Activated CD4-positive, alpha-beta T cell treated with anti-CD3 and anti-CD28 coated beads, Interleukin-2, amount 50 U/mL, for 16 hours (primary cell): ENCODE measurements at regions not wholly inside any gene's neighbourhood (a gene's known extent, or its start where the extent isn't known, plus 50 kb on each side); places are given as distances from the start of the nearest gene placed in this dataset.
A peak's percentile ranks its signal among the peaks of the same experiment; 100 is the strongest.

Experiments
- DNase-seq: peaks from one replicate; pipeline ENCODE4 v3.0.0-alpha.2; 2020

- DNase-seq, result no peak
These were observed 50.2 kb upstream of the BCL11A start for GRCh38 chr2:60603533-60604190.

- DNase-seq, result no peak
These were observed 51.1 kb upstream of the BCL11A start for GRCh38 chr2:60604486-60605064.

- DNase-seq, result no peak
These were observed 52.4 kb upstream of the BCL11A start for GRCh38 chr2:60605866-60606265.

GRCh38 chr2:60608679-60609078 is 55.2 kb upstream of the BCL11A start:
- DNase-seq, result no peak

GRCh38 chr2:60612033-60612432 is 58.6 kb upstream of the BCL11A start:
- no peak for DNase-seq

GRCh38 chr2:60614319-60614718 is 60.9 kb upstream of the BCL11A start:
- DNase-seq, result no peak

- DNase-seq, result no peak
These were observed 68.4 kb upstream of the BCL11A start for GRCh38 chr2:60621688-60622429.

- DNase-seq, result no peak
These were observed 69.6 kb upstream of the BCL11A start for GRCh38 chr2:60623040-60623439.

GRCh38 chr2:60627412-60627811 is 74.0 kb upstream of the BCL11A start:
- DNase-seq, result no peak

- DNase-seq, result no peak
These were observed 74.6 kb upstream of the BCL11A start for GRCh38 chr2:60628026-60628425.

GRCh38 chr2:60628615-60629304 is 75.3 kb upstream of the BCL11A start:
- no peak for DNase-seq

GRCh38 chr2:60629305-60629662 is 75.8 kb upstream of the BCL11A start:
- no peak for DNase-seq

GRCh38 chr2:60629801-60630385 is 76.4 kb upstream of the BCL11A start:
- DNase-seq, result no peak

- DNase-seq, result no peak
These were observed 80.2 kb upstream of the BCL11A start for GRCh38 chr2:60633615-60634014.

GRCh38 chr2:60634438-60634837 is 81.0 kb upstream of the BCL11A start:
- DNase-seq, result no peak

GRCh38 chr2:60641811-60642788 is 88.6 kb upstream of the BCL11A start:
- peak; percentile 30 for DNase-seq

- no peak for DNase-seq
These were observed 90.3 kb upstream of the BCL11A start for GRCh38 chr2:60643747-60644146.

GRCh38 chr2:60644951-60645350 is 91.5 kb upstream of the BCL11A start:
- DNase-seq, result no peak

- no peak for DNase-seq
These were observed 94.7 kb upstream of the BCL11A start for GRCh38 chr2:60648191-60648590.

- DNase-seq, result no peak
These were observed 96.3 kb upstream of the BCL11A start for GRCh38 chr2:60649721-60650120.

GRCh38 chr2:60652832-60653340 is 99.4 kb upstream of the BCL11A start:
- DNase-seq, result no peak

GRCh38 chr2:60657673-60658072 is 98.4 kb upstream of the PAPOLG start:
- no peak for DNase-seq
